ENCODE measurements at regions not wholly inside any gene's neighbourhood (a gene's known extent, or its start where the extent isn't known, plus 50 kb on each side); places are given as distances from the start of the nearest gene placed in this dataset.
A peak's percentile ranks its signal among the peaks of the same experiment; 100 is the strongest.
"Not testable (repeated sequence)": the region's sequence is repeated elsewhere in the genome, so short reads cannot be mapped to it uniquely, and the experiment has no call there.

- no peak for DNase-seq
- Mint-ChIP-seq H3K9me3 (peaks cover 14% of the 10 kb centered on the region), H3K27ac (no peak overlapping the region), H3K36me3 (ENCODE audit: low read depth) (no peaks in the 10 kb centered on the region), H3K4me1 (peaks cover 11% of the 10 kb centered on the region), H3K4me3 (no peak overlapping the region), H3K27me3 (ENCODE audit: low read depth, poor library complexity) (peaks cover 7% of the 10 kb centered on the region)
- TF ChIP-seq CTCF (IDR thresholded peaks at IDR 0.05), result no peak
These were observed 319.5 kb downstream of the DOK5 start for GRCh38 chr20:54794874-54795273.

GRCh38 chr20:54794110-54794509 is 318.7 kb downstream of the DOK5 start:
- Mint-ChIP-seq H3K4me1 (peaks cover 11% of the 10 kb centered on the region), H3K27me3 (ENCODE audit: low read depth, poor library complexity) (peaks cover 7% of the 10 kb centered on the region), H3K9me3 (peaks cover 20% of the 10 kb centered on the region), H3K27ac (no peak overlapping the region), H3K4me3 (no peak overlapping the region), H3K36me3 (ENCODE audit: low read depth) (no peaks in the 10 kb centered on the region)
- DNase-seq, result no peak
- TF ChIP-seq CTCF (IDR thresholded peaks at IDR 0.05), result no peak

GRCh38 chr20:54793291-54793992 is 318.0 kb downstream of the DOK5 start:
- Mint-ChIP-seq H3K4me1 (peaks cover 11% of the 10 kb centered on the region), H3K9me3 (peaks cover 27% of the 10 kb centered on the region), H3K27ac (peak overlapping the region; percentile 66), H3K4me3 (no peak overlapping the region), H3K36me3 (ENCODE audit: low read depth) (no peaks in the 10 kb centered on the region), H3K27me3 (ENCODE audit: low read depth, poor library complexity) (peaks cover 7% of the 10 kb centered on the region)
- TF ChIP-seq CTCF (IDR thresholded peaks at IDR 0.05), result no peak
- DNase-seq, result no peak

- H3K9me3 Mint-ChIP-seq, result peaks cover 31% of the 10 kb centered on the region
- no peak for DNase-seq
- H3K4me1 Mint-ChIP-seq, result peaks cover 11% of the 10 kb centered on the region
- H3K36me3 Mint-ChIP-seq (ENCODE audit: low read depth), result no peaks in the 10 kb centered on the region
- no peak overlapping the region for H3K4me3 Mint-ChIP-seq
- TF ChIP-seq CTCF (IDR thresholded peaks at IDR 0.05), result no peak
- peaks cover 7% of the 10 kb centered on the region for H3K27me3 Mint-ChIP-seq (ENCODE audit: low read depth, poor library complexity)
- no peak overlapping the region for H3K27ac Mint-ChIP-seq
These were observed 317.3 kb downstream of the DOK5 start for GRCh38 chr20:54792688-54793087.

- not testable (repeated sequence) for H3K36me3 Mint-ChIP-seq (ENCODE audit: low read depth); H3K27ac Mint-ChIP-seq; H3K4me3 Mint-ChIP-seq; H3K27me3 Mint-ChIP-seq (ENCODE audit: low read depth, poor library complexity); H3K4me1 Mint-ChIP-seq; DNase-seq
- peaks cover 50% of the 10 kb centered on the region for H3K9me3 Mint-ChIP-seq
These were observed 312.9 kb downstream of the DOK5 start for GRCh38 chr20:54788260-54788659.

GRCh38 chr20:54782758-54783157 is 307.4 kb downstream of the DOK5 start:
- H3K27me3 Mint-ChIP-seq (ENCODE audit: low read depth, poor library complexity); H3K36me3 Mint-ChIP-seq (ENCODE audit: low read depth); H3K4me3 Mint-ChIP-seq; H3K4me1 Mint-ChIP-seq; DNase-seq; H3K27ac Mint-ChIP-seq: not testable (repeated sequence)
- peaks cover 32% of the 10 kb centered on the region for H3K9me3 Mint-ChIP-seq

GRCh38 chr20:54774426-54774825 is 299.0 kb downstream of the DOK5 start:
- no peak for DNase-seq
- H3K4me1 Mint-ChIP-seq, result no peaks in the 10 kb centered on the region
- TF ChIP-seq CTCF (IDR thresholded peaks at IDR 0.05), result no peak

More at GRCh38 chr20:54774426-54774825, 299.0 kb downstream of the DOK5 start:
- H3K27me3 Mint-ChIP-seq (ENCODE audit: low read depth, poor library complexity), result peaks cover 12% of the 10 kb centered on the region
- H3K27ac Mint-ChIP-seq, result no peak overlapping the region
- H3K36me3 Mint-ChIP-seq (ENCODE audit: low read depth), result no peaks in the 10 kb centered on the region
- H3K9me3 Mint-ChIP-seq, result no peaks in the 10 kb centered on the region
- no peak overlapping the region for H3K4me3 Mint-ChIP-seq
